ENCODE measurements at regions not wholly inside any gene's neighbourhood (a gene's known extent, or its start where the extent isn't known, plus 50 kb on each side); places are given as distances from the start of the nearest gene placed in this dataset.

DNA sequence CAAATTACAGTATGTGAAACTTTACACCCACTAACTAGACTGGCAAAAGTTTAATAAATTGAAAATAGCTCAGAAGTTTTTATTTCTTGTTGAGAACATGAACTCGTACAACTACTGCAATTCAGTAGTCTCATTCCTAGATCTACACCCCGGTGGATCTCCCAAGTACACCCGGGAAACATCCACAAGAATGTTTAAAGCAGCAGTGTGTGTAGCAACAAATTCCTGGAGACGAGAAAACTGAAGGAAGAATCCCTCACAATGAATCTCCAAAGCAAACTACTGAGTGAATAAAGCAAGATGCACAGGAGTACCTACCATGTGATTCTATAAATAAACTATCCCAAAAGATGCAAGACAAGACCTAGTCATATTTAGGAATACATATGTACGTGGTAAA is 954.0 kb upstream of the MAP3K7 start:
- intact Hi-C loops (cut with micrococcal nuclease; ENCODE audit: unreplicated experiment): no loop called here
- DNase-seq: no peak
- H3F3A ChIP-seq (ENCODE audit: insufficient read depth, low read depth): no peaks in the 10 kb centered on the region
- H3K4me3 ChIP-seq: no peak overlapping the region
- no peaks in the 10 kb centered on the region for H4K20me1 ChIP-seq (ENCODE audit: insufficient read depth)
- no peaks in the 10 kb centered on the region for H3K4me1 ChIP-seq (replicated peaks; ENCODE audit: insufficient read depth)
- H3K36me3 ChIP-seq (ENCODE audit: low read depth): no peaks in the 10 kb centered on the region
- no peaks in the 10 kb centered on the region for H3K27me3 ChIP-seq (ENCODE audit: insufficient read depth, low read depth)
- POLR2A ChIA-PET (ENCODE audit: unreplicated experiment): no interaction called here
- no peak overlapping the region for H2AFZ ChIP-seq
- TF ChIP-seq CTCF (conservative IDR thresholded peaks at IDR 0.05) (no peak), EZH2 (IDR thresholded peaks at IDR 0.05; ENCODE audit: low read depth) (no peak)
- no peaks in the 10 kb centered on the region for H3K79me2 ChIP-seq (ENCODE audit: low read depth)
- no peaks in the 10 kb centered on the region for H3K9me3 ChIP-seq (ENCODE audit: insufficient read depth, low read depth)
- H3K27ac ChIP-seq: no peak overlapping the region
- no TSS peak for BruUV-seq (replicated peaks)
- H3K4me2 ChIP-seq: no peak overlapping the region
- no peaks in the 10 kb centered on the region for H3K9me2 ChIP-seq (ENCODE audit: insufficient read depth)
- CTCF ChIA-PET: no interaction called here

DNA sequence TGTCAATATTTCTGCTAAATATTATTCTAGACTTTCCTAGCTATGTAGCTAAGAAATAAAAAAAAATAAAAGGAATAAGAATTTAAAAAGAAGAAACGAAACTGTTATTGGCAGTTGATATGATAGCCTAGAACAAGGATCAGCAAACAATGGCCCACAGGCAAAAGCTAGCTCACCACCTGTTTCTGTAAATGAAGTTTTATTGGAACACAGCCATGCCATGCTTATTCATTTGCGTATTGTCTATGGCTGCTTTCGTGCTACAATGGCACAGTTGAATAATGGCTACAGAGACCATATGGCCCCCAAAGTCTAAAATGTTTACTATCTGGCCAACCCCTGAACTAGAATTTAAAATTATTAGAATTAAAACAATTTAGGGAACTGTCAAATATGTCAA is 952.6 kb upstream of the MAP3K7 start:
- H3K4me1 ChIP-seq (replicated peaks; ENCODE audit: insufficient read depth): no peaks in the 10 kb centered on the region
- H3K27me3 ChIP-seq (ENCODE audit: insufficient read depth, low read depth): no peaks in the 10 kb centered on the region
- no peaks in the 10 kb centered on the region for H3F3A ChIP-seq (ENCODE audit: insufficient read depth, low read depth)
- intact Hi-C loops (cut with micrococcal nuclease; ENCODE audit: unreplicated experiment): no loop called here
- CTCF ChIA-PET: no interaction called here
- H3K9me2 ChIP-seq (ENCODE audit: insufficient read depth): no peaks in the 10 kb centered on the region
- POLR2A ChIA-PET (ENCODE audit: unreplicated experiment): no interaction called here
- H3K4me3 ChIP-seq: no peak overlapping the region
- DNase-seq: no peak
- no peak overlapping the region for H2AFZ ChIP-seq
- no peaks in the 10 kb centered on the region for H3K36me3 ChIP-seq (ENCODE audit: low read depth)
- H4K20me1 ChIP-seq (ENCODE audit: insufficient read depth): no peaks in the 10 kb centered on the region
- no TSS peak for BruUV-seq (replicated peaks)
- H3K79me2 ChIP-seq (ENCODE audit: low read depth): no peaks in the 10 kb centered on the region
- TF ChIP-seq EZH2 (IDR thresholded peaks at IDR 0.05; ENCODE audit: low read depth) (no peak), CTCF (conservative IDR thresholded peaks at IDR 0.05) (no peak)
- H3K9me3 ChIP-seq (ENCODE audit: insufficient read depth, low read depth): no peaks in the 10 kb centered on the region
- no peak overlapping the region for H3K27ac ChIP-seq
- no peak overlapping the region for H3K4me2 ChIP-seq

- Histone ChIP-seq H3K4me3 (no peak overlapping the region), H3K4me1 (replicated peaks; ENCODE audit: insufficient read depth) (no peaks in the 10 kb centered on the region), H3K9me2 (ENCODE audit: insufficient read depth) (no peaks in the 10 kb centered on the region), H3K4me2 (no peak overlapping the region), H3K36me3 (ENCODE audit: low read depth) (no peaks in the 10 kb centered on the region), H3K79me2 (ENCODE audit: low read depth) (no peaks in the 10 kb centered on the region), H4K20me1 (ENCODE audit: insufficient read depth) (no peaks in the 10 kb centered on the region), H2AFZ (no peak overlapping the region), H3K9me3 (ENCODE audit: insufficient read depth, low read depth) (no peaks in the 10 kb centered on the region), H3F3A (ENCODE audit: insufficient read depth, low read depth) (no peaks in the 10 kb centered on the region), H3K27ac (no peak overlapping the region), H3K27me3 (ENCODE audit: insufficient read depth, low read depth) (no peaks in the 10 kb centered on the region)
- no peak for DNase-seq
- ChIA-PET CTCF (no interaction called here), POLR2A (ENCODE audit: unreplicated experiment) (no interaction called here)
- no peak for TF ChIP-seq CTCF (conservative IDR thresholded peaks at IDR 0.05)
- TF ChIP-seq EZH2 (IDR thresholded peaks at IDR 0.05; ENCODE audit: low read depth): no peak
- intact Hi-C loops (cut with micrococcal nuclease; ENCODE audit: unreplicated experiment): no loop called here
- no TSS peak for BruUV-seq (replicated peaks)
Observed at GRCh38 chr6:91538622-91539021, 951.8 kb upstream of the MAP3K7 start.
